HG03432 (cell line): ENCODE measurements at regions not wholly inside any gene's neighbourhood (a gene's known extent, or its start where the extent isn't known, plus 50 kb on each side); places are given as distances from the start of the nearest gene placed in this dataset.

Experiments used
- ATAC-seq: cut with Tn5 transposase; IDR thresholded peaks from one replicate; pipeline ENCODE4 v1.9.1; 2021; ENCODE audit warnings: mild to moderate bottlenecking, moderate library complexity; ENCODE audit not compliant: unreplicated experiment

- no peak for ATAC-seq
Observed at GRCh38 chr9:91090130-91090410, 271.6 kb downstream of the AUH start.

DNA sequence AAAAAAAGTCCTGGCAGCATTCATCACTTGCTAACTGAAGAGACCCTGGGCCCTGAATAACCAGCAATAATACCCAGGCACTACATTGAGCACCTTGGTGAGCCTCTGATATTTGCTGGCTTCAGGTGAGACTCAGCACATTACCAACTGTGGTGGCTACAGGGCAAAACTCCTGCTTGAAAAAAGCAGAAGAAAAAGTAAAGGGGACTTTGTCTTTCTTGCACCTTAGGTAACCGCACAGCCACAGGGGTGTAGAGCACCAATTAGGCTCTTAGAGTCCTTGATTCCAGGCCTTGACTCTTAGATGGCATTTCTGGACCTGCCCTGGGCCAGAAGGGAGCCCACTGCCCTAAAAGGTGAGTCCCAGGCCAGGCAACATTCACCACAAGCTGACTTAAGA lies 269.5 kb downstream of the AUH start:
- ATAC-seq, result no peak

GRCh38 chr9:91094324-91095088 lies 267.2 kb downstream of the AUH start:
- no peak for ATAC-seq

DNA sequence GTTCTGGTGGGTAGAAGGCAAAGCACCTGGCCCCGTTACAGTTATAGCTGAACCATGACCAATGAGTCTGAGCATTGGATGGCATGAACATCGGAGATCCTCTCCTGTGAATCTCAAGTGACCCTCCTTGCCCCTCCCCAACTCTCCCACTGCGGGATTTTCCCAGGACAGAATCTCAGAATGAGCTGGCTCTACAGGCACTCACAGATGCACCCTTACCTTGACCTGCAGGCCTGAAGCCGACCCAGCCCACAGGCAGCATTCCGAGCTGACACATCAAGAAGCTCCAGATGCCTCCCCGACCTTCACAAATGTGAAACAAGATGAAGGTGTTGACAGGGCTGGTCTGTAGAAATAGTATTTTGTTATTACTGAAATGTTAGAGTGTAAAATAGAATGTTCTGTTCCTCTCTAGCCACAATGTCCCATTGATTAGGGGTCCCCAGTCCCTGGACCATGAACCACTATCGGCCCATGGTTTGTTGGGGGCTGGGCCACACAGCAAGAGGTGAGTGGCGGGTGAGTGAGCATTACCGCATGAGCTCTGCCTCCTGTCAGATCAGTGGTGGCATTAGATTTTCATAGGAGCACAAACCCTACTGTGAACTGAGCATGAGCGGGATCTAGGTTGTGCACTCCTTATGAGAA lies 263.4 kb downstream of the AUH start:
- no peak for ATAC-seq

- ATAC-seq, result no peak
Observed at GRCh38 chr9:91099436-91099835, 262.3 kb downstream of the AUH start.

DNA sequence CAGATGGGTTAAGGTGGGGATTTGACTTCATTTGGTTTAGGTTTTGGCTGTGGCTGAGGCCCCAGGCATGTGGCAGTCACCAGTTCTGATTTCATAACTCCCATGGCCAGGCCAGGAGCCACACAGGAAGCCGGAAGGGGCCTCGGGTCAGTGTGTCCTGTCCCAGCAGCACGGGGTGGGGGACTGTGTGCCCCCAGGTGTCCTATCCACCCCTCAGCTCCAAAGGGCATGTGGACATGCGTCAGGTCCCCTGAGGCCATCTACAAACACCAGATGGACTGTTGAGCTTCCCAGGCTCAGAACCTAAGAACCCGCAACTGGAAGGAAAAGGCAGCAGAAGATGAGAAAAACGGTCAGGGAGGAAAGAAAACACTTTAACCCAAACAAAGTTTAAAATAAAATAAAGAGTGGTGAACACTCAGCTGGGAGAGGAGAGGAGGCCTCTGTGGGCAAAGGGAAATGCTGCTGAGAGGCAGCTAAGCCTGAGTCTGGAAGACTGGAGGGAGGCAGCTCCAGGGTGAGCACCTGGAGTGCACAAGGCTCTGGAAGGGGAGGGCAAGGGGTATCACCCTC lies 260.8 kb downstream of the AUH start:
- ATAC-seq, result no peak

DNA sequence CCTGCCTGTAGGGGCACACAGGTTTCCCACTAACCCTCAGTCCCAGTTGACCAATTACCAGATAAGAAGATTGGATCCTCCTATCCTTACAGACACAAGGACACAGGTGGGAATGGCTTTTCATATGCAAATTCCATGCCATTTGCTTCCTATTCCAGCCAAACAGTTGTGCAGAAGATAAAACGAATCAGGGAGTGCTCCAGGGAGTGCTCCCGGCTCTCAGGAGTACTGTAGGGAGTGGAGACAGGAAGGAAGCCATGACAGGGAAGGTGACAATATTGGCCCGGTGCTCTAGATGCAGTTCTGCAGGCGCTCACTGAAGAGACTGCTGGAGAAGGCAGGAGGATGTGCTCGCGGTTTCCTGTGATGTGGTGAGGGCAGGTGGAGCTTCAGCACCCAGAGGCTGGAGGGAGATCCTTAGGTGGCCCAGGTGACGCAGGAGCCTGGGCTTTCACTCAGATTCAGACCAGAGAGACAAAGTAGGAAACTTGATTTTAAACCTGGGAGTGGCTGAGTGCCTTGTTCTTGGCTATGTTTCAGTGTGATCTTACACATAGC lies 260.0 kb downstream of the AUH start:
- peak; percentile 57 for ATAC-seq

GRCh38 chr9:91102269-91102668 lies 259.4 kb downstream of the AUH start:
- ATAC-seq, result no peak

DNA sequence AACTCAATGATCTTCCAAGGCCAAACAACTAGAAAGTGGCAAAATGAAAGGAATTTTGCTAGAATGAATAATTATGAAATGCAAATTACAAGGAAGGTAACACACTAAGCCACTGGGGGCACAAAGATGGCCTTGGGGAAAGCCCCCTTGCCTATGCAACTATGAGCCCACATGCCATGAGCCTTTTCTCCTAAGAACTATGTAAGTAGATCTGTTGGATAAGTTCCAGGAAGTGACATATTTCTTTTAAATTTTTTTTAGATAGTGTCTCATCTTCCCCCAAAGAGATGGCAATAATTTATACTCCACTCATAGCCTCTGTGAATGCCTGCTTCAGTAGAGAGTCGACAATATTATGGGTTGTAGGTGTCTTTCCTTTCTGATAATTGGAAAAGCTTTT lies 257.8 kb downstream of the AUH start:
- ATAC-seq, result no peak

DNA sequence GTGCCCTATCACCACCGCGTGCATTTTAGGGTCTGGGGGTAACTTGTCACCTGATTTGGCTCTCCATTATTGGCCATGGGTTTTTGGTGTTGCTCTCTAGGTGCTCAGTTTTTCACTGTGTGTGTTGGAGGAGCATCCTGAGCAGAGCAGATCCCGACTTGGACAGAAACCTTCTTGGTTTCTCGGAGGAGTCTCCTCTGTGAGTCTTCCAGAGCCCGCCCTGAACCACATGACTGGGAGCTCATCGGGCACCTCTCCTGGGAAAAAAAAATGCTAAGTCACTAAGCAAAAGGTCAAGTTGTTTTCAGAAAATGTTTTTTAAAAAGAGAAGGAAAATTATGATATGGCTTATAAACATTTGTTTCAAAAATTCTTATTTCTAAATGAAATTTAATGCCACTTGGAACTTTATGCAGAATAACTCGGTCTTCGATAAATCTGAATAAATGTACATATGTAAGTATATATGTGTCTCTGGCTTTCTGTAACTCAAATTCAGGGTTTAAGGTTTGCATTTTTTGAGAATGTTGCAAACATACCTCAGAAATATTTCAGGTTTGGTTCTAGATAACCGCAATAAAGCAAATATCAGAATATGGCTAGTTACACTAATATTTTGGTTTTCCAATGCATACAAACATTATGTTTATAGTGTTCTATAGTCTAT lies 255.2 kb downstream of the AUH start:
- ATAC-seq, result no peak

- no peak for ATAC-seq
Observed at GRCh38 chr9:91111226-91111625, 250.5 kb downstream of the AUH start.

GRCh38 chr9:91111876-91112275 lies 249.8 kb downstream of the AUH start:
- no peak for ATAC-seq

DNA sequence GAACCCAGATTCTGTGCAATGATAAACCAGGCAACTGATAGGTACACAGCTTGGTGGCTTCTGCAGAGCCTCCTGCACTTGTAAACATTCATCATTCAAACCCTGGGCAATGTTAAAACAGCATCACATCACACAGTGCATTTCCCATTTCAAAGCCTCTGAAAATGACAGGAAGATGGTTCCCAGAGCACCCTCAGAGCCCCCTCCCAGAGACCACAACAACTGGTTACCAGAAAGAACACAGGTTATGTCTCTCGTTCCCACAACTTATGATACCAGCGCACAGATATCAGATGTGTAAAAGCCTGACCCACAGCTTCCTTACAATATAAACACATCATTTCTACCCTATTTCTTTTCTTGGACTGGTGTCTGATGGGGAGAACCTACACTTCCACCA lies 248.7 kb downstream of the AUH start:
- no peak for ATAC-seq

GRCh38 chr9:91114450-91114849 lies 247.3 kb downstream of the AUH start:
- ATAC-seq, result no peak

GRCh38 chr9:91116211-91116610 lies 245.5 kb downstream of the AUH start:
- ATAC-seq, result no peak

- ATAC-seq, result no peak
Observed at GRCh38 chr9:91116711-91117110, 245.0 kb downstream of the AUH start.

DNA sequence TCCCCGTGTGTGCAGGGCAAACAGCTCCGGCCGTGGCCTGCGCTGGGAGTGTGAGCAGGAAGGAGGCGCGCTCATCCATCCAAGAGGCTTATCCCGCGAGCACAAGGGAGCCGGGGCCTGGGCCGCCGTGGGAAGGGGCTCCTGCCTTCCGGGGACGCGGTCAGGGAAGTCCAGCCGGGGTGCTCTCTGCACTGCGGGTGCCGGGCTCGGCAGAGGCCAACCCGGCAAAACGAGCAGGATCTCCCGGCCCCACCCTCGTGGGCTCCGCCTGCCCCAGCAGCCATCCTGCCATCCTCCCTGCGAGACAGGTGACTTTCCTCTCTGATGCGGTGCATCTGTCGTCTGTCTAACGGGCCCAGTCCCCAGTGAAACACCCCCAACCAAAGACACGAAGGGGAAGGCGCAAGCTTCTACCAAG lies 244.2 kb downstream of the AUH start:
- no peak for ATAC-seq

GRCh38 chr9:91117959-91118703 lies 243.6 kb downstream of the AUH start:
- ATAC-seq, result no peak

DNA sequence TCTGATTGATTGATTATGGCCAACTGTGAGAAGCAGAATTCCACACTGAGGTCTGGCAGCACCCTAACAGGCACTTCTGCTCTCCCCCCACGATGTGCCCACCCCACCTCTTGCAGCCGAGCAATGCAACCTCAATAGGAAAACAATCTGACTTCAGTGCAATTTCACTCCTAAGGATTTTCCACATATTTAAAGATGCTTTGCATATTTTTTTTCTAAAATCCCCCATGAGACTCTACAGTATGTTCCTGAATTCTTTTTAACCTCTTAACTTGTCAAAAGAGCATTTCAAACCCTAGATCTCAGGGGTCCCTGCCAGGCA lies 243.1 kb downstream of the AUH start:
- no peak for ATAC-seq

GRCh38 chr9:91119142-91119541 lies 242.6 kb downstream of the AUH start:
- no peak for ATAC-seq

- ATAC-seq, result no peak
Observed at GRCh38 chr9:91119679-91120078, 242.0 kb downstream of the AUH start.
